ENCODE measurements at regions not wholly inside any gene's neighbourhood (a gene's known extent, or its start where the extent isn't known, plus 50 kb on each side); places are given as distances from the start of the nearest gene placed in this dataset.
"Not testable (repeated sequence)": the region's sequence is repeated elsewhere in the genome, so short reads cannot be mapped to it uniquely, and the experiment has no call there.

DNA sequence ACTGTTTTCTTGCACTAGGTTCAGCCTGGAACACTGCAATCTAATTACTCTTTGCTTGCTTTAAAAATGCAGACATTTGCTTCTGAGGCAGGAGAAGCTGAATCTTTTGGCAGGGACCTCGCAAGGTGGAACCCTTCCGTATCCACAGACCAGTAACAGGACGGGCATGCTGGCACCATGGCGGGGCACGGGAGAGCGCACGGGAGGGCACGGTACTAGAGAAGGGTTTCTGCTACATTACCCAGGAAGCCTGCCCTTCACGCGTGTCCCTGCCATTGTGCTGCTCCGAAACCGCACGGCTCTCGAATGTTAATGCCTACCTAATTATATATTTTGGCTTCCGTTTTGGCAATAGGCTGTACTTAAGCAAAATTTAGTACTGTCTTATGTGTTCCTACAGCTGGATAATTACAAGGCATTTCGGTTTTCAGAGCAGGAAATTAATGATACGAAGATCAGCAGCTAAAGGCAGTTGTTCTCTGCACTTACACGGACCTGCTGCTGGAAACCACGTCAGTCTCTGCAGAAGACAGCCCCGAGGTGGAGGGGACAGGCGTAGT, 430.4 kb downstream of the IRS2 start:
- no peak for DNase-seq

DNA sequence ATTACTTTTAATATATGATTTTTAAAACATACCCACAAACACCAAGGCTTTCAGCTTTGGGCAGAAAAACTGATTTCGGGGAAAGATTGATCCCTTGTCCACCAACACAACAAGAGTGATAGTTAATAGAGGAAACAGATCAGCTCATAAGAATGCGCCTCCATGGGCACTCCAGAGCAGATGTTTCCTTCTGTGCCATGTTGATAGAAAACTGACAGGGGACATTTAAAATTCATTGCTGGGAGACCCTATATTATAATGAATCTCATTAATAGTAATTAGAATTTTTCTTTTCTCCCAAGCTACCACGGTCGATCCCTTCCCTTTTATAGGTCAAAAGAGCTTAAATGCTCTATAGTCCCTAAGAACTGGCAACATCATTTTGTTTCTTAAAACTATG, 431.2 kb downstream of the IRS2 start:
- DNase-seq = no peak

DNA sequence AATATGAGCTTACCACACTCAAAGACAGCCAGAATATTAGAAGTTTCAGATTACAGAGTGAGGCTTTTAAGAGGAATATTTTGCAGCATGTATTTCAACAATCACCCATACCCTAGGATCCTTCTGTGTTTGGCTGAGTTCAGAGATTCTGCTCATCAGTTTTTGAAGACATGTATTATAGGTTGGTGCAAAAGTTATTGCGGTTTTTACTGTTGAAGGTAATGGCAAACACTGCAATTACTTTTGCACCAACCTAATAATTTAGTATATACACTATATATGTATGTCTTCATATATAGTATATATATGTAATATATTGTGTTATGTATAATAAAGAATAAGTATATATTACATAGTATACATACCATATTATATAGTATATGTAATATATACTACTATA, 435.1 kb downstream of the IRS2 start:
- DNase-seq = no peak

DNA sequence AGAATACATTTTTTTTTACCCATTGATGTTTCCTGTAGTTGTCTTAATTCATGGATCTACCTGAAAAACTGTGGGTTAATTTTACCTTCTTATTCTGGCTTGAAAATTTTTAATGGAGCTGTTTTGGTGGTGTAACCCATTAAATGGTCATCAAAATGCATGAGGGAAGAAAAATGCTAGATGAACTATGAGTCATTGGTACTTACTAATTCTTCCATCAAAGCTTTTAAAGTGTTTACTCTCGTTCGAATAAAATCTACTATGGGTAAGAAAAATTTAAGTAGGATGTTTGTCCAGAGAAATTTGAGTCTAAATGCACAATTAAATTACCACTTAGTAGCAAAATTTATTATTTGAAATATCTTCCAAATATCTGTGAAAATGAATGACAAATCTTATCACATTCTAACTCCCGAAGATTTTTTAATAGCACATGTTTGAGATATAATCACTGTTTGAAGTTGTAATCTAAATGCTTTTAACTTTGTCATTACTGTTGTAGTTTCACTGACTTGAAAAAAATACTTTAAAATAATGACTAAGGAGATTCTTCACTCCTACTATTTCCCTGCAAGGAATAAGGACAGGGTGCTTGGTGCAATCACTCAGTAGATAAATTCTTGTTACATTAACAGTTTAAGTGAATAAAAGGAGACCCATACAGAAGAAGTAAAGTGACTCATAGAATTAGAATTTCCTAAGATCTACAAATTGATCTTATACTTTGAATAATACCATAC, 437.7 kb downstream of the IRS2 start:
- no peak for DNase-seq

DNA sequence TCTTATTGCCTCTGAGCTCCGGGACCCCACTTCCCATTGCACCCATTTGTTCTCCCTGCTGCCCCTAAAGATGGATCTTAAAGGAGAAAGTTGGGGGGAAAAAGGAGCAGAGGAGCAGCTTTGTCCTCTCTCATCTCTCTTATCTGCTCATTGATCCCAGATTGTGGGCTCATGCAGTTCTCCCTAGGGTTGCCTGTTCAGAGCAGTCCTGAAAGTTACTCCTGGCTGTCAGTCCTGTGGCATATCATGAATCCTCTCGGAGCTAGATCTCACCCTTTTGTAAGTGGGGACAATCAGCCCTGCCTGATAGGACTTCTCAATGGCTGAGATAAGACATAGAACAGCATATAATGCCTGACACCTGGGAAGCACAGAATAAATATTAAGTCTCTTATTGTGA, 440.3 kb downstream of the IRS2 start:
- no peak for DNase-seq

DNA sequence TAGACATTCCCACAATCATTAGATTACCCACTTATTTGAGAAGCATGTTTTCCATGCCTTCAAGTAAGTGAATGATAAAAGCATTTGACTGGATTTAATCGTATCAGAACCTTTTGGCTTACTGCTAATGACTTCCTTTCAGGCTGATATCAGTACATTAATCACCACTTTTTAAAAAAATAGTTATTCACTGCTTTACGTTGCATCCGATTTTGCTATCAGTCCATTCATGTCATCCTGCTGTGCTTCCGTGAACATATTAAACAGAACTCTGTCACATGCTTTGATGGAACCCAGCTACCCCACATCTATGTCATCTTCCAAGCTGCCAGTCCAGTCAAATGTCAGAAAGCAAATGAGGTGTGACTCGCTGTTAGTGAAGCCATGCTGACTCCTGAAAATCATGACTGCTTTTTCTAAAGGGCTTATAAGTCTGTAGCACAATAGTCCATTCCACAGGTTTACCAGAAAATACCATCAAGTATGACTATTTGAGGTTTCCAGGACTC, 440.9 kb downstream of the IRS2 start:
- DNase-seq = no peak

DNA sequence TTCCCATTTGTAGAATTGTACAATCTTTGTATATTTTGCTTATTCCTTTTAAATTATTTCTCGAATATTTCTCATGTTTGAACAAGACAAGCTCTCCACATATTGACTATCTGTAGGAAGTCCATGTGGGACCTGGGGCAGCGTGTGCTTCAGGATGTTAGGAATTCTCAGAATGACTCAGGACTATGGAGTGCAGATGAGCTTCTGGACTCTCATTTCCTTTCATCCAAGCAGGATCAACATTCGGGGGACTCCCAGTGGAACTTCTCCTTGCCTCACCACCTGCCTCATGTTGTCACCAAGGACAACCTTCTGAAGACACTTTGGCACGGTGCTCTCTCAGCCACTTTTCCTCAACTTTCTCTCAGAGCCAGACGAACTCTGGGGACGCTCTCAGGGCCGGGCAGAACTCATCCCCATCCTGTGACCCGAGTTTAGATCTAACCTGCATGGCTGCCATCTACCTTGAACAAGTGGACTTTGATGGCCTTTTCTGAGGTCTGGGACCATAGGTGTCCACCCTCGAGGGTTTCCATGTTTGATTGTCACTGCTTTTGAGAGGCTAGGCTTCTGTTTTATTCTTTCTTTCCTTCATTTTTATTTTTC, 441.7 kb downstream of the IRS2 start:
- no peak for DNase-seq

DNA sequence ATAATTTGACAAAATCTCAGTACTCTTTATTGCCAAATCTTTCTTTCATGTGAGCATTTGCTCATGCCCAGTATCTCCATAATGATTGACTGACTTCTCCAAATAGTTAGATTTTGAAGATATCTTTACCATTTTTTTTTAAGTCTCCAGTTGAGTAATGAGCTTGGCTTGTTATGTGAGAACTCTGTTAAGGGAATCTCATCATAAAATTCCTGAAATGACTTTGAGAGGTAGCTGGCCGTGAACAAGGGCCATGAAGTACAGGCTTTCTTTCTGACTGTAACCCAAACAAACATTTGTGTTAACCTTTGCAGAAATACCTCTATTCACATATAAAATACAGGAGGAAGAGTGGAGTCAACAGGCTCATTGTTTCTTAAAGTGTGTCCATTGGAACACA, 449.7 kb downstream of the IRS2 start:
- DNase-seq = no peak

DNA sequence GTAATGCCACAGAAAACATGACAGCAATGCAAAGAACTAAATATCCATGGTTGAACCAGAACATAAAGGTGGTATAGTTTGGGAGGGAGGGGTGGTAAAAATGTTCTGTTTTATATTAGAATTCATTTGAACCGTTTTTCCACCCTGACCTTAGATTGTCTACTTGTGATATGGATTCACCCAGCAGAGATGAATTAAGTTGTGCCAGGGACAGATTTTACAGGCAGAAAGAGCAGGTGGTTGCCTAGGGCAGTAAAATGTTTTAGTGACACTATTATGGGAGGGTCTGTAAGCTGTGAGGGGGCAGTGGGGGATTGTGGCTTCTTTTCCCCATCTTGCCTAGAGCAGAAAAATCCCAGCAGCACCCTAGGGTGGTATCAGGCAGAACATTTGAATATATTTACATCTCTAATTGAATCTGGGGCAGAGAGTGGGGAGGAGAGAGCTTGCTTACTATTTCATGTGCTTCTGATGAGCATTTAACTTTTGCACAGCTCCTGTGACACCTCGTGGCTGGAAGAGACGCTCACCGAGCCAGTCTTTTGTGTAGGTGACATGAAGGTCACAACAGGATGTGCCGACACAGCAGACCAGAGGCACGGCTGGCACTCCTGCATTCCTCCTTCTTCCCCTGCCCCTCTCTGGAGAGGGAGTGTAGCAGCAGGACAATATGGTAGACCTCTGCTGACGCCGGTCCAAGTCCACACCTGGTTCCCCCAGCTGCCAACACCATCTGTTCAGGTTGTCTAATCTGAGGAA, 452.3 kb downstream of the IRS2 start:
- DNase-seq = no peak

DNA sequence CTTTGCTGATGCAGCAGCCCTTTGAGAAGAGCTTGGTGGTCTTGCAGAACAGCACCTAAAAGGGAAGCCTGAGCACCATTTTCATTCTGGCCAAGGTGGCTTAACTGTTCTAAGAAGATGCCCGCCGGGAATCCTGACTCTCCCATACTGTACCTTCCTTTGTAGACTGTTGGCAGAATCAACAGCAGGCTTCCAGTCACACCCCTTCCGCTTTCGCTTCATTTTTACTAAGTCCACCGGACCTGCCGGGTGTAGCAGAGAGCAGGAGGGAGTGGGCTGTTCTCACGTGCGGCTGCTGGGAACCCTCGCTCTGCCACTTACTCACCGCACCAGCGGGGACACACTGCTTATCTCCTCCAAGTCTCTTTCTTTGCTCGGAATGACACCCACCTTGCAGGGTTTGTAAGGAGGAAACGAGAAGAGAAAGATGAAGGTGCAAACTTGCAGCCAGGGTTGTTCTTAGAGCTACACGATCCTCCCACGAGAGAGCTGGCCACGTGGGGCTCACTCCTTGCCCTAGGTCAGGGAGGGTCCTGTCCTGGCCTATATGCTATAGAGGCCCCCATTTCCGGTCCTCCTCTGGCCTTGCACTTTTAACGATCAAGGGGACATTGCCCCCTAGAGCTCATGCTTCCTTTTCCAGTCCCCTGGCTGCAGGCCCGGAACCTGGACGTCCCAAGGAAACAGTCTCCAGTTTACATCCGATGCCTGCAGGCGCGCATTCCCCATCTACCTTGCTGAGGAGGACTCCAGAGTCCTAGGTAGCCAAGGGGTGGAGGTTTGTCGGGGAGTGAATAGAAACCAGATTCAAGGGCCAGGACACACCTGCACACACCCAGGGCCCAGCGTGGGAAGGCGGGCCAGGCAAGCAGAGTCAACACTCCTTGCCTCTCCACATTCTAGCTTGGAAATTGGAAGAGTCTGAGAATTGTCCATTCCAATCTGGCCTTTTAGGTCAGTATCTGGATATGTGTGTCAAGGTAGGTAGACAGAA, 453.6 kb downstream of the IRS2 start:
- peak; percentile 50 for DNase-seq

DNA sequence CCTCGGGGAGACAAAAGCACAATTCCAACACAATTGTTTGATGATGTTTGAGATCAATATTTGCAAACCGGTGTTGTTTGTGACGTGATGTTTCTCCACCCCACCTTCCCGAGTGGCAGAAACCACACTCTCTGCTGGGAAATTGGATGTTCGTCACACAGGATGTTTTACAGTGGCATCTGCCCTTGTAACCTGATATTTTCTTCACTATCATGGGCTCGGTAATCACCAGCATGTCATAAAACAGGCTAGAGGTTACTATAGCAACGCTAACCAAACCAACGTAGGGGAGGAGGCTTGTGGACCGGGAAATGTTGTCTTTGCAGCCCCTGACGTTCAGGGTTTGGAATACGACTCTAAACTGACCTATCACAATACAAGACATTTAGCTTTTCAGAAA, 454.5 kb downstream of the IRS2 start:
- DNase-seq = peak; percentile 88

DNA sequence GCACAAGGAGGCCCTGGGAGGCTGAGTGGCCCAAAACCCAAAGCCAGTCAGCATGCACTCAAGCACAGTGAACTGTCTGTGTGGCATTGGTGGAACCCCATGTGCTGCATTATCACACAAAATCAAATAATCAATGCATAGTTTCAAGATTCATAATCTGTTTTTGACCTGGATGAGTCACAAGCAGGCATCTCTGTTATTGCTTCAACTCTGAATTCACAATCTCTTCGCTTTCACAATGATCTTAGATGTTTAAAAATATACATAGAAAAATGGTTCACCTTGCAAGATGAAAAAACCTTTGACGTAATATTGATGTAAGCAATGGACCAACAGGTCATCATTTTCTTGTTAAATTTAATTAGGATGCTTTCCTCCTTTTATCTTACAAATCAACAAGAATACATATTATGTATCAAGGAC, 455.4 kb downstream of the IRS2 start:
- DNase-seq = no peak

DNA sequence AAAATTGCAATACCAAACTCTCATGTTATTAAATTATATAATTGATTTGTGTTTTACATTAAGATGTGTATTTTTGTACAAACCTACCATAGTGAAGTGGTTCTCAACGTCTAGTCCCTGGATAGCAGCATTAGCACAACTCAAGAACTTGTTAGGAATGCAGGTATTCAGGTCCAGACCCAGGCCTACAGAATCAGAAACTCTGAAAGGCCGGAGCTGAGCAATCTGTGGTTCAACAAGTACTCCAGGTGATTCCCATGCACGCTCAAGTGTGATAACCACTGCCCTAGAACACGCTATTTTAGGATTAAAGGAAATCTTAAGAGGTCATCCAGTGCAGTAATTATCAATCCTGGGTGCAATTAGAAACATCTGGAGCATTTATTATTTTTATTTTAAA, 456.3 kb downstream of the IRS2 start:
- no peak for DNase-seq

DNA sequence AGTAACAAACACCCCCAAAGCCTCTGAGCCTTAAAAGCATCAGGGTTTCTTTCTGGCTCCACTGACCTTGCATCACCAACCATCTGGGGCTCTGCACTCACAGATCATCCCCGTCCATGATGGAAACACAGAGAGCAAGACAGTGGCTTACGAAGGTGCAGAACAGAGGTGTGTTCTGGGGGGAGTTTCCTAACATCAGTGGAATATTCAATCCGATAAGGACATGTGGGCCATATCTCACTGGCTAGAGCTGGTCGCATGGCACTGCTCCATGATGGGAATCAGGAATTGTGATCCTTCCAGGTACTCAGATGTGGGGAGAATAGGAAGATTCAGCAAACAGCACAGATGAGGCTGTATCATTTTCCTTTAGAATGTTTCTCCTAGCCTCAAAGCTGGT, 457.2 kb downstream of the IRS2 start:
- DNase-seq = no peak

DNA sequence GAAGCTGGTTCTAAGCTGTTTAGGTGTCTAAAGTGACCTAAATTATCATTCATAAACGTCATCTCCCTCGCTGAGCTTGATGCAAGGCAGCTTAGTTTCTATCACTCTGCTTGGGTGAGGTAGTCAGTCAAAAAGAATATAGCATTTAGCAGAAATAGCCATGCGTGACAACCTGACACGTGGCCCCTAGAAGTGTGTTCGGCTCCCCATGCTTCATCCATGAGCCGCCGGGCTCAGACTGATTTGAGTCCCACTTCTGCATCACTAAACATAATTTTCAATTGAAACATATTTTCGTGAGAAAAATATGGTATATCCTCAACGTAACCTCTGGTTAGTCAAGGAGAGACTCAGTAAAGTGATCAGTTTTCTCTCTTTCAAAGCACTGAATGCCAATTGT, 459.8 kb downstream of the IRS2 start:
- no peak for DNase-seq

DNA sequence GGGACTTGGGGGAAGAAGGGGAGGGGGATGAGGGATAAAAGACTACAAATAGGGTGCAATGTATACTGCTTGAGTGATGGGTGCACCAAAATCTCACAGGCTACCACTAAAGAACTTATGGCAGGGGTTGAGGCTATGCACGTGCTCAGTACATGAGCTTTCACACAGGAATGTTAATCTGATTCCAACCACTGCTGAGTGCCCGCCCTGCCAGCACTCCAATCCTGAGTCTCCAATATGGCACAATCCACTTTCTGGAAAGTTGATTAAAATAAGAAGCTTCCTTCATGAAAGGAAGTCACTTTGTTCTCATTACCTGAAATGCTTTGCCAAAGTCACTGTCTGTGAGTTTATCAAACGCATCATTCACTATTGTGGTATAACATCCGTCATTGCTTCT, 463.0 kb downstream of the IRS2 start:
- no peak for DNase-seq

DNA sequence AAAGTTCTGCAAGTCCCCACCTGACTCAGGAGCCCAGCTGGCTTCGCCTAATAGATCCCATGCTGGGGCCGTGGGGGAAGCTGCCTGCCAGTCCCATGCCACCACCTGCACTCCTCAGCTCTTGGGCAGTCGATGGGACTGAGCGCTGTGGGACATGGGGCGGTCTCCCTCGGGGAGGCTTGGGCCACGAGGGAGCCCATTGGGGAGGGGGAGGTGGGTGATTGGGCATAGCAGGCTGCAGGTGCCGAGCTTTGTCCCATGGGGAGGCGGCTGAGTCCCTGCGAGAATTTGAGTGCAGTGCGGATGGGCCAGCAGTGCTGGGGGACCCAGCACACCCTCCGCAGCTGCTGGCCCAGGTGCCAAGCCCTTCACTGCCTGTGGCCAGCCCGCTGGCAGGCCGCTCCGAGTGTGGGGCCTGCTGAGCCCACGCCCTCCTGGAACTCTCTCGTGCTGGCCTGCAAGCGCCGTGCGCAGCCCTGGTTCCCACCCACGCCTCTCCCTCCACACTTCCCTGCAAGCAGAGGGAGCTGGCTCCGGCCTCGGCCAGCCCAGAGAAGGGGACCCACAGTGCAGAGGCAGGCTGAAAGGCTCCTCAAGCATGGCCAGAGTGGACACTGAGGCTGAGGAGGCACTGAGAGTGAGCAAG, 467.3 kb downstream of the IRS2 start:
- DNase-seq = no peak

DNA sequence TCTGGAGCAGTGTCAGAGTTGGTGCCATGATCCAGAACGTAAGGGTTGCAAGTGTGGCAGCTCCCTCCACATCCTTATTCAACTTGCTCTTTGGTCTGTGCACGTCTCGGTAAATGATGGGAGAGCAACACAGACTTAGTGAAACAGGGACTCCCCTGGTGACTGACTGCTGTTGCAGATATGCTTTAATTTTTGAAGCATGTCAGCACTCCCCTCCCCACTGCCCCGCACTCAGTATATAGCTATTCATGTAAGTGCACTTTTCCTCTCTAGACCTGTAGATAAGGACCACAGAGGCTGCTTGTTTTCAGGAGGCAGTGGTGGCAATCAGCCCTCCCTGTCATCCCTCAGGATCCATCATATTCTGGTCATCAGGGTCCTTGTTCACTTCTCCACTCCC, 470.9 kb downstream of the IRS2 start:
- DNase-seq = no peak

DNA sequence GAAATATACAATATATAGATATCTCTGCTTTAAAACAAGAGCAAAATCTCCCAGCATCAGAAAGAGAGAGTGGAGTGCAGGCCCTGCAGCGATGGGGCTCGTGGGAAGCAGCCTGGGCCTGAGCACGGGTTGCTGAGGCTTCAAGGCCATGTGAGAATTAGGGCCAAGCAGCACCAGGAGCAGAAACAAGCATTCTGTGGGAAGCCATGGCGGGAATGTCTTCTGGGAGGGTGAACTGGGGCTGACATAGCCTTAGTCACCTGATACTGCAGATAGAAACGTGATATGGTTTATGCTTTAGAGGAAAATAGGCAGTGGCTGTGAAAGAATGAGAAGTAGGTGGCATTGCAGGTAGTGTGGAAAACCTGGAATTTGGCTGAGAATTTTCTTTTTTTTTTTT, 472.3 kb downstream of the IRS2 start:
- no peak for DNase-seq

DNA sequence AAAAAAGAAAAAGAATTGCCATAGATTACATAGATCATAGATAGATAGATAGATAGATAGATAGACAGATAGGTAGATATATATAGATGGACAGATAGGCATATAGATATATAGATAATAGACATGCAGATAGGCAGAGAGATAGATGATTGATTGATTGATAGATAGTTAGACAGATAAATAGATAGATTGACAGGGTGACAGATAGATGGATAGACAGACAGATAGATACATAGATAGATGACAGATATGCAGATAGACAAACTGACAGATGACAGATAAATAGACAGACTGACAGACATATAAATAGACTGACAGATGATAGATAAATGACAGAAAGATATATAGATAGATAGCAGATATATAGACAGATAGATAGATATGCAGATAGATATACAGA, 474.0 kb downstream of the IRS2 start:
- no peak for DNase-seq

DNA sequence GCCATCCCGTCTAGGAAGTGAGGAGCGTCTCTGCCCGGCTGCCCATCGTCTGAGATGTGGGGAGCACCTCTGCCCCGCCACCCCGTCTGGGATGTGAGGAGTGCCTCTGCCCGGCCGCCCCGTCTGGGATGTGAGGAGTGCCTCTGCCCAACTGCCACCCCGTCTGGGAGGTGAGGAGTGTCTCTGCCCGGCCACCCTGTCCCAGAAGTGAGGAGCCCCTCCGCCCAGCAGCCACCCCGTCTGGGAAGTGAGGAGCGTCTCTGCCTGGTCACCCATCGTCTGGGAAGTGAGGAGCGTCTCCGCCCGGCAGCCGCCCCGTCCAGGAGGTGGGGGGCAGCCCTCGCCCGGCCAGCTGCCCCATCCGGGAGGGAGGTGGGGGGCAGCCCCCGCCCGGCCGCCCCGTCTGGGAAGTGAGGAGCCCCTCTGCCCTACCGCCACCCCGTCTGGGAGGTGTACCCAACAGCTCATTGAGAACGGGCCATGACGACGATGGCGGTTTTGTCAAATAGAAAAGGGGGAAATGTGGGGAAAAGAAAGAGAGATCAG, 474.9 kb downstream of the IRS2 start:
- not testable (repeated sequence) for DNase-seq
